Fibroblast of skin of back (primary cell): ENCODE measurements at regions not wholly inside any gene's neighbourhood (a gene's known extent, or its start where the extent isn't known, plus 50 kb on each side); places are given as distances from the start of the nearest gene placed in this dataset.

Experiments used
- DNase-seq: peaks from one replicate; pipeline ENCODE4 v3.0.0-alpha.2; 2013

DNA sequence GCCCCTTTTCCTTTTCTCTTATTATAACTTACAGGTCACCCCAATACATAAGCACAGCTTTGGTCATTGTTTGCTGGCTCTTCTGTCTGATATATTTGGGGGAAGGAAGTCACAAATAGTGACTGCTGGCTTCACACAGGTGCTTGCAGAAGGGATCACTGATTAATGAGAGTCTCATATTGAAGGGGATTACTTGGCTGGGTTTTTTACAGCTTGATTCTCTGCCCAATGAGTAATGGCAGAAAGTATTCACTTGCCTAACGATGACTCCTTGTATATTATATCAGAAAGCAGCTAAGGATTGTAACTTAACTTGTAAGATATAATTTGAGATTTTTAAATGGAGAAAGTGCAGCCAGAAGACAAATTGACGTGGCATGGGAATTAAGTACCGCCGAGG lies 119.3 kb upstream of the PFN2 start:
- no peak for DNase-seq

DNA sequence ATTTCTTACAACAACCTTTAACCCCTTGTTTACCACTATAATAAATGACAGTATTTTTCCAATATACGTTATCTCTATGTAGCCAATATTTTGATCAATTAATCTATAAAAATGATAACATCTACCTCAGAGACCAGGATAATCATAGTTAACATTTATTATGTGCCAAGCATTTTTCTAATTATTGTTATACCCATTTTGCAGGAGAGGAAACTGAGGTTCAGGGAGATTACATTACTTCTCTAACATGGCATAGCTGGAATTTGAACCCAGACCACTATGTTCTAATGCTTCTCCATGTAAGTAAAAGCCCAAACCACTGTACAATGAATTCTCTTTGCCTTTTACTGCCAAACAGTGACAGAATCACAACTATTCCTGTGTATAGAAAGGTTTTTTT lies 113.4 kb upstream of the PFN2 start:
- DNase-seq, result no peak

DNA sequence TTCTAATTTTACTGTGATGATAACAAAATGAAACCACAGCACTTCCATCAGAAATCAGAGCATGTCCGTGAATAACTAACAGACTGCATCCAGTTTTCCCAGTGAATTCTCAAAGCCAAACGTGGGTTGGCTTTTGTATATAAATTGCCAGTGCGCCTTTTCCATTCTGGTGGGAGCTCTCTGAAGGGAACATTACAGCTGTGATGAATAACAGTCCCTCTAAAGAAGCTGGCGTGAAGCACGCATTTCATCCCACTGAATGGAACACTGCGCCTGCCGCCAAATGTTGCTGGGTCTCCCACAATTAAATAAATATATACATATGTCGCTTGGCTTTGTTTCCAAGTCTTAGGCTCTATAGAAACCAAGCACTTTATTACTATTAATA lies 113.0 kb upstream of the PFN2 start:
- peak; percentile 60 for DNase-seq

DNA sequence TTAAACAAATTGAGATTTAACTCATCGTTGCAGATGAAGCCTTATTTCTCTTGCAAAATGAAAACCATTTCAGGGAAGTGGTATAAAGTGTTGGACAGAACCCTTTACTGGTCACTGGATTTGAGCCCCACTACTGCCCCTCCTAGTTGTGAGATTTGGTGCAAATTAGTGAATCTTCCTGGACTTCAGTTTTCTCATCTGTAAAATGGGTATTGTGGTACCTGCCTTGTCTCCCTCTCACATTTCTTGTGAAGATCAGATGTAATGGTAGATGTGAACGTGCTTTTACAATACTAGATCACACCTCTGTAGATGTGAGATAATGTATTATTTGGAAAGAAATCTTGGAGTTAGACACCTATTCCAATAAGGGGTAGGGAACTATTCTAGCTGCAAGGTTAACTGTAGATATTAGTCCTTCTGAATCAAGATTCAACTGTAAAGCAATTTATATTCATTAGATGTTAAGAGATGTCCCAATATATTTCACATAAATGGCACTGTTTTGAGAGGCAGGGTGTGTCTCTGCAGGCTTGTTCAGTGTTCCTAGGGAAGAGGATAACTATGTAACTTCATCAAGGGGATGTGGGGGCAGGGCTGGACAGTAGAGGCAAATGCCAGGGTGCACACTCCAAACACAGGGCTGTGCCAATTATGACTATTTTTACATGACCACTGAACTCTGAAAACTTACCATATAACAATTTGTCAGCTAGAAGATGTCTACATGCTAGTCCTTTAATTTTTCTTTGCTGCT lies 112.4 kb upstream of the PFN2 start:
- no peak for DNase-seq

DNA sequence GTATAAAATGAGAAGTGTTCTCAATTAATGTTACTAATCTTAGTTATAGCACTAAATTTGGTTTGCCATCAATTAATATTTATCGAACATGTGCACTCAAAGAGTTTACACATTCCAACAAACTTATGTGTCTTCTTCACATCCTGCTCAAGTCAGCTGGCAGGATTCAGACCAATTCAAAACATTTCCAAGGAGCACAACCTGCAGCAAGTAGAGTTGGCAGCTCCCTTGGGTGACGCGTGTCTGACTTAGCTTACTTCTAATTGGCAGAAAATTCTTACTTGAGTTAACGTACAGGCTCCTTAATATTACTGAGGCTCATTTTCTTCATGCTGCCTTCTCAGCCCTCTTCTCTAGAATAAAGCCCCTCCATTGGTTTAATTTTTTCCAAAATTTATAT lies 110.4 kb upstream of the PFN2 start:
- DNase-seq, result peak; percentile 73

DNA sequence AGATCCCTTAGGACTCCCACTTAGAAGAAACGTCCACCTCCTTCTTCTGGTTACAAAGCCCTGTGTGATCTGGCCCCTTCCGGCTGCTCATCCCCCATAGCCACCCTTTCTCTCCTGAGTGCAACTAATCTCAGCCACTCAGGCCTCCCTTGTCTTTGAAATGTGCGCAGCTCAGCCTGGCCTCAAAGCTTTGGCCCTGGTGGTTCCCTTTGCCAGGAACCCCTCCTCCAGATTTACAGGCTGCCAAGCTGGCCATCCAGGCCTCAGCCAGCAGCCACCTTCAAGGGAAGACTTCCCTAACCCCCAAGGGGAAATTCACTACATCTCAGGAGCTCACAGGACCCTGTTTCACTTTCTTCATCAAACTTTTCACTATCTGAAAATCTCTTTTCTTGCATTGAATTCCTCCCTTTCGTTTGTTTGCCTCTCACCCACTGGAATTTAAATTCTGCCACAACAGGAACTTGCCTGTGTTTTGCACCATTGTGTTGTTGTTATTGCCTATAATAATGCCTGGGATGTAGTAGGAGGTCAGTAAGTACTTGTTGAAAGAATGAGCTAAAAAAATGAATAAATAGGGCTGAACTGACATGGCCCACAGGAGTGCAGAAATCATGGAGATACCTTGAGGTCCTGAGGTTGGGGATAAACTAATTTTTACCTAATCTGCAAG lies 109.5 kb upstream of the PFN2 start:
- DNase-seq, result no peak

DNA sequence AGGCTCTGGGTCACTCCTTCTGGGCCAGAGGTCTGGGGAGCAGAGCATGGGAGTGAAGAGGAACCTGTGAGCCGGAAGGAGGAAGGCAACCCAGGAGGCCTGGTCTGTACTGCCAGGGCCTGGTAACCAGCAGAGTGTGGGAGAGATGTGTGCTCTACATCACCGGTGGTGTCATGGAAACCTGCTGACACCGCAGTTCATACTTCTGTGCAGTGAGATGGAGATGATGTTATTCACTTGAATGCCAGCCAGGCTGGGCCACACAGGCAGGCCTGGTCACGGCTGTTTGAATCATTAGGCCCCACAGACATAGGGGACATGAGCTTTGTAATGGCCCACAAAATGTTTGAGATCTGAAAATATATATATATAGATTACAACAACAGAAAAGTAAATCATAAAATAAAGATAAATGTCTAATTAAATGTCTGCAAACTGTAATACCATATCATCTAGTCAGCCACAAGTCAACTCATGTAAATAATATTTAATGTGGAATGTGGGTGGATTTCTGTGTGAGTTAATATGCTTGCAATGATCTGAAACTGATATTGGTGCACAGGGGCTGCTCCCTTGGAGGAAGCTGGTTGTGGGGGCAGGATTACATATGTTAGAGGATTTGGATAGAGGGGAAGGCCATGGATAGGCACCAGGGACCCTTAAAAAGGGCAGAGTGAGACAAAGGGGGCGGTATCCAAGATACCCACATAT lies 108.5 kb upstream of the PFN2 start:
- peak; percentile 95 for DNase-seq

DNA sequence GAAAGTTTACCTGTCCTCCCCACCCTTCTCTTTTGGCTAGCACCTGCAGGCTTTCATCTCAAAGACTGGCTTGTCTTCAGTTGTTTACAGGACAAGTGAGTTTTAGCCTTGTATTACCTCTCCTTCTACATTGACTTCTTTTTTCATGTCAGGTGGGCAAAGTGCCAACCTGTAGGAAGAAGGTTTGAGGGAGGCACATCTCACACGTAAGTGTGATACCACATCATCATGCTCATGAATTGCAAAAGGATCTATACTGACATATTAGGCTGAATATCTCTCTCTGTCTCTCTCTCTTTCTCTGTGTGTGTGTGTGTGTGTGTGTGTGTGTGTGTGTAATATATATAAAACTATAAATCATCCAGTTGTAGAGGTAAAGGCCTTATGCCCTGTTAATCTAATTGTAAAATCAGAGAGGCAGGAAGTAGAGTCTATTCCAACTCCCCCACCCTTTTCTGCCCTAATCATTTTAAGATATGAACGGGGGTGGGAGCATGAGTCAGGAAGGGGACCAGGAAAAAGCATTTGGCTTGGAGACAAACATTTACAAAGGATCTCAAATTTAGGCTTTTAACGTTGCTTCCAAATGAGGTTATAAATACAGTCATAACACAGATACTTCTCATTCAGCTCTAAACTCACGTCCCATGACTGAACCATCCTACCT lies 107.0 kb upstream of the PFN2 start:
- peak; percentile 57 for DNase-seq

DNA sequence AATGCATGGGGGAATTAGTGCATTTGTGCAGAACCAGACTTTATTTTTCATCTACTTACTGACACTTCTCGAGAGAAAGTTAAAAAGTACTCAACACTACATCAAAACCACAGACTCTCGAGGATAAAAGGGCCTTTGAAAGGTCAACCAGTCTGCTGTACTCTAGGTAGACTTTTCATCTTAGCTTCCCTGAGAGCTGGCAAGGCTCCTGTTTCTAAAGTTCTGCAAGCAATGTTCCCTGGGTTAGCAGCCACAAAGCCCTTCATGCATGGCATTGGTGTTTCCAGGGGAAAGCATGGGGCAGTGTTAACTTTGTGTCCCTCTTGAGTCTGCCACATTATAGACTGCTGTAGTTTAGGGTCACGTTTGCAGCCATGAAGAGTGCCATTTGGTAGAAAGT lies 106.4 kb upstream of the PFN2 start:
- no peak for DNase-seq

DNA sequence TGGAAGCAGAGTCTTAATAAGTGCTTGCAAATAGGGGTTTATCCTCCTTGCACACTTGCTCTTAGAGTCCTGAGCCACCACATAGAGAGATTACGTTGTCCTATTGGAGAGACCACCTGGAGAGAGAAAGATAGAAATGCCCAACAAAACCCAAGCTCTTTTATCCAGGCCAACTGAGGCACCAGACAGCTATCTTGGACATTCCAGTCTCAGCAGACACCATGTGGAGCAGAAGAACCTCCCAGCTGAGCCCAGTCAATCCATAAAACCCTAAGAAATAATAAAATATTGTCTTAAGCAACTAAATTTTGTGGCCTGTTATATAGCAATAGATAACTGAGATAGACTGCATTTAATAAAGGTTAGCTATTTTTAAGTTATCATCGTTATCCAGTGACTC lies 105.7 kb upstream of the PFN2 start:
- no peak for DNase-seq

DNA sequence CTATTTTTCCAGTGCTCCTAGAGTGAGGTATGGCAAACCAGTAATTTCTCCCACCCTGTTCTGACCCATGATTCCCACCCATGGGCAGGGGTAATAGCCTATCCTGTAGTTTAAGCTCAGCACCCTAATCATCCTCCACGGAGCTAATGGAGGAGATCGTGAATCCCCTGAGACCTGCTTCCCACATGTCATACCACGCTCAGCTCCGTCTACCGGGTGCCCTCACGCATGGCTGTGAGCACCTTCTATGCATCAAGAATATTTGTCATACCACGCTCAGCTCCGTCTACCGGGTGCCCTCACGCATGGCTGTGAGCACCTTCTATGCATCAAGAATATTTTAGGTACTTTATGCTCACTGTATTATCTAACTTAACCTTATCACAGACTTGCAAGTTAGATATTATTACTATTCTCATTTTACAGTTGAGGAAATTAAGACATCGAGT lies 104.7 kb upstream of the PFN2 start:
- DNase-seq, result no peak

DNA sequence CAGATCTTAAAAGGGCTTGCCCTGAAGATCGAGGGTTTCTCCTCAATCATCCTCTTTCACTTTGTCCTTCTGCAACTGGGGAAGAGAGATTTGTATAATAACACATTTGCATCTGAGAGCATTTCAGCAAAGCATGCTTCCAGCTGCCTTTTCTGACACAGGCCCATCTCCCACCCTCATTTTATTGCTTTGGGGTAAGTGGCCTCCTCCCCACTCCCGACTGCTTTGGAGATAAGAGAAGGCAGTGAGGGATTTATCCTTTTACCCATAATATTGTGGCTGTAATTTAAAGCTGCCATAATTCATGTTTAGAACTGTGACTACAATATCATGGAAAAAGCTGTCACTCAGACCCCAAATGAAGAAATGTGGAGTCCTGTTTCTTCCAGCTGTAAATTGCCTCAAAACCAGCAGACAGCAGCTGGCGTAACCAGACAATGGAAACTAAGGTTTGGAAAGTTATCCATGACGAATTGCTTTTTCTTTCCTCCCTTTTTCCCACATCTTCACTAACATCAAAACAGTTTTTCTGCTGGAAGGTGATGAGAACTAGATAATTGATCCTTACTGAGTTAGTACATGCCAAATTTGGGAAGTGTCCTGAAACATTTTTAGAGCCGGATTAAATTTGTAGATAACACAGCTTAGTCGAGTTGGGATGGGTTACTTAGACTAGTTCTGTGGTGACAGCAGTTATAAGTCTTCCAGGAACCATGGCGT lies 104.2 kb upstream of the PFN2 start:
- DNase-seq, result no peak

DNA sequence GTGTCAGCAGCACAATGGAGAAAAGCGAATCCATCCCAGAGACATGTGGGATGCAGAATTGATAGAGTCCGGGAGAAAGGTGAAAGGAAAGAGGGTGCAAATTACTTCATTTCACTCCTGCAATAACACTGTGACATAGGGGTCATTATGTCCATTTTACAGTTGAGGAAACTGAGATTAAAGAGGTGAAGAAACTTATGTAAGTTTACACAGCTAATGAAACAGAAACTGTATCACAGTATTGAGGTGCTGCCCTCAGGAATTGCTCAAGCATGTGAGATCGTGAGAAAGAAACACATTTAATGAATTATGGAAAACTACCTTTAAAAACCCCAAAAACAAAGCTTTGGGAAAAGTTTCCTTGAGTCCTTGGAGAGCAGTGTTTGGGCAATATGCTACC lies 103.6 kb upstream of the PFN2 start:
- DNase-seq, result no peak

DNA sequence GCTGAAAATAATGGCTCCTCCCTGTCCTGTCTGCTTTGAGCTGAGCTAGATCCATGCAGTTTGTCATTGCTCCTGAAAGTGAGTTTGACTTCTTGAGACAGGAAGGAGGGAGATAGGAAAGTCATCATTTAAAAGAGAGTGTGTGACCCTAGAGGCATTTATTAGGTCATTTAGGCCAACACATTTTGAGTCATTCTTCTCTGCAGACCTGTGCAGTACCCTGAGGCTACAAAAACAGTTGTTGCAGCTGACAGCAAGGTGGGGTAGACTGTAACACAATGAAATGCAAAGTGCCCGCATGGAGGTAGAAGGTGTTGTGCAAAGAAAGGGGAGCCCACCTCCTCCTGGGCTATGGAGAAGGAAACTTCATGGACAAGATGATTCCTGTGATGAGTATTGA lies 102.8 kb upstream of the PFN2 start:
- no peak for DNase-seq

DNA sequence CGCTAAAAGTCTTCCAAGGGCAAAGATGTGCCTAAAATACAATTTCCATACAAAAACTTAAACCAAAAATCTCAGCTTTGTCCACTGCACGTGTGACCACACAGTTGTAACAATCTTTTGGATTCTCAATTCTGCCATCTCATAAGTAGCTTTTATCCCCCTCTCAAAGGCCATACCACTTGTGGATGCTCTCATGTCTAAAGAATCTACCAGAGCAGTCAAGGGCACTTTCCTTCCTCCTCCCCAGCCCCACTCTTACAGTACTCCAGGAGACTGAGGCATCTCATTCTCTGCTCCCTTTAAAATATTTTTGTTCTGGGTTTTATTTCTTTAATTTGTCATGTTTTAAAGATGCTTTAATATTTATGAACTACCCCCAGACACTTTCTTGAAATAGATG lies 102.3 kb upstream of the PFN2 start:
- peak; percentile 81 for DNase-seq

DNA sequence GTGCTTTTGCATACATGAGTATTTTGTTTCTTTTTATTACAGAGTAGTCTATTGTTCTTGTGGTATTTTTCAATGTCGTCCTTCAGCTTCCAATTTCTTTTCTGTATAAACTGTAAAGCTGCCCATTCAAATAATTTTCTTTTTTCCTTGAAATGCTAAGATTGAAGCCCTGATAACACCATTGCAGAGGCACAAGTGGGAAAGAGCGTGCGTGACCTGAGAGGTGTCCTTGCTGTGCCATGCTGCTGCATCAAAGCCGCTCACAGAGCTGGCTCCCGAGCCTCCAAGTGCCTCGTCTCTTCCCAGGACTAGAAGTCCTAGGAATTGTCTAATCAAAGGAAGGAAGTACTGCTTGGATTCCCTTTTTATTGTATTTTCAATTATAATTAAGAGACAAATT lies 101.9 kb upstream of the PFN2 start:
- DNase-seq, result no peak

DNA sequence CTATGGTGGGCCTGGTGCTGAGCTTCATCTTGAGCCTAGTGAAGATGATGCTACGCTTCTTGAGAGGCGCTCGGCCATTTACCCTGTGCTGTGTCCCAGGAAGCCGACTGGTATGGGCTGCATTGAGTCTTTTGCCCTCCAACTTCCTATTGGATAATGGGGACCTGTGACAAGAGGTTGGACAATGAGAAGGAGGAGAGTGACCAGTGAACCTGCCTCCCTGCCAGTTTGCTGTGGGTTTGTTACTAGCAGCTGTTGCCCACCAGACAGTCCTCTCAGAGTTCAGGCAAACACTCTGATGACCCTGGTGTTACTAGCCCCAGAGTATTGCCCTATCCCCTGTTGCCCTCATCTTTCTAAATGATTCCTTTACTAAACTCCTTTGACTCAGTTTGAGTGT lies 99.6 kb upstream of the PFN2 start:
- no peak for DNase-seq

DNA sequence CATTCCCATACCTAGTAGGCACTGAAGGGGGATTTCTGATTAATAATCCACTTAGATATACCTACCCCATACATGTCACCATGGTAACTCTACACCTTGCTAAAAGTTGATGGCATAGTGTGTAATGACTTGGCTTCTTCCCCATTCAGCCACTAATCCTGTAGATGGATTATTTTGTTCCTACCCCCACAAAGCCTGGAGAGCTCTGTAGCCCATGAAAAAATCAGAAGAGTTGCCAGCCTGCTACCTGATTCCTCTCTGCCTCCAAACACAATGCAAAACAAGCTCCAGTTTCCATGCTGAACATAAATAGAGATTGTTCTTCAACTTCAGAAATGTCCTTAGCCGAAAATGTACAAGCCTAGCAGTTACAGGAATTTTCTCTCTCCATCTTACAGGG lies 98.9 kb upstream of the PFN2 start:
- no peak for DNase-seq

DNA sequence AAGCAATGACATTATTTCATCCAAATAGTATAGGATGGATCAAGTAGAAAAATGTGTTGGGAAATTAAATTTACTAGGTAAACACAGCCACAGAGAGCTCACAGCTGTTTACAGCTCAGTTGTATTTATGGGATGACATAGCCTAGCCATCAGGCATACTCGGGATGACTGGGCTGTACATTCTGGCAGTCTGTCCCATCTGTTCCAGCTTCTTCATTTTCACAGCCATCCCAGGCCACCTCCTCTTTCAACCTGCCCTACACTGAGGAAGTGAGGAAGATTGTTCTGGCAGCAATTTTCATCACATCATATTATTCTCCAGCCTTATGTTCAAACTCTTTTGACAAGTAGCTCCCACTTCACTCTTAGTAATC lies 98.4 kb upstream of the PFN2 start:
- DNase-seq, result no peak

DNA sequence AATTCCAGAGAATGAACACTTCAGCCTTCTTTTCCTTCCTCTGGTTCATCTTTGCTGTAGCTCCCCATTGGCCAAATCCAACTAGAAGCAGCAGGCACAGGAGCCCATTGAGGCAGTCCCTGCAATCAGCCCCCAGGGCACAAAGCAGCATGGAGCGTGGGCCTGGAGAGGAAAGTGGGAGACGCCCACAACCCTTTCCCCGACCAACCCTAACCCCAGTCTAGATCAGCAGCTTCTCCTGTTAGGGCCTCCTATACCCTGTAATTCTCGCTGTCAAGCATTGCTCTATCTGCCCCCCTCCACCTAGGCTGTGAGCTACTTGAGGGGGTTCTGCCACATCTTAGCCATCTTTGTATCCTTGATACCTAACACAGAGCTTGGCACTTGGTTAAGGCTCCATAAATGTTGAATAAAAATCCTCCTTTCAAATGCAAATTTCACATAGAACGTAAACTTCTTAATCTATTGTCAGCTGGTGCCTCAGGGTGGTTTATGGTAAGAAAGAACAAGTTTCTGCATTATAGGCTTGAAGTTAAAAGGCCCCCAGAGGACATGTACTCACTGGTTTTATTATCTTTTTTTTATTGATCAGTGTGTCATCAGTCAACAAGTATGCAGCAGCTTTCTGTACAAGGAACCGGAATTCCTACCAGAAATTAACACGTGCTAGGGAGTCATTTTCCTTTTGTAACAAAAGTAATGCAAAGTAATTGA lies 97.9 kb upstream of the PFN2 start:
- no peak for DNase-seq

DNA sequence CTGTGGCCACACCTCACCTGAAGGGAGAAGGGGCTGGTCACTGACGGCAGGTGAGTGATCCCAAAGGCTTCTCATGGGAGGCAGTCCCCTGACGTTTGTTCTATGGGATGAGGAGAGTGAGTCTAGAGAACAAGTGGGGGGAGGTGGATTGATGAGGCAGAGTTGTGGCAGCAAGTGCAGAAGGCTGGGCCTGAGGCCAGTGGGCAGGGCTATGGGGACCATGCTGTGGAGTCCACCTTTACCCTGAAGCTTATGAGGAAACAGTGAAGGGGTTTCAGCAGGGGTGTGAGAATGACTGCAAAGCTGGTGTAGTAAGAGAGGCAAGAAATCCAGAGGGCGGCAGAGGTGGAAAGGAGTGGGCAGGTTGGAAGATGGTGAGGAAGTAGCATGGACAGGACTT lies 96.9 kb upstream of the PFN2 start:
- no peak for DNase-seq

DNA sequence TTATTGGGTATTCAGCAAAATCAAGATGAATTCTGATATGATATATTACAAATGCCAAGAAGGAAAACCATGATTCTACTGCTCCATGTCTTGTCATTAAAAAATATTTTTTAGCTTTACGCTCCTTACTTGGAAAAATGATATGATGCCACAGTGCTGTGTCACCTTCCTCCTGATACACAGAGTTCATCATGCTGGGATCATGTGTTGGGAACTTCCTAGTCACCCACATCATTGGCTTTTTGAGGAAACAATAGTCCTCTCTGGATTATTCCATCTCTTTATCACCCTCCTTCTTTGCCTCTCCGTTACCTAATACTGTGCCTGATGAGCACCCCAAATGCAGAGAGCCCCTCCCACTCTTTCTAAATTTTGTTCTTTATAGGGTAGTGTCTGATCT lies 94.3 kb upstream of the PFN2 start:
- no peak for DNase-seq
